ENCODE measurements at regions not wholly inside any gene's neighbourhood (a gene's known extent, or its start where the extent isn't known, plus 50 kb on each side); places are given as distances from the start of the nearest gene placed in this dataset.

- TF ChIP-seq, protein P1, sequence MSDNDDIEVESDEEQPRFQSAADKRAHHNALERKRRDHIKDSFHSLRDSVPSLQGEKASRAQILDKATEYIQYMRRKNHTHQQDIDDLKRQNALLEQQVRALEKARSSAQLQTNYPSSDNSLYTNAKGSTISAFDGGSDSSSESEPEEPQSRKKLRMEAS (IDR thresholded peaks at IDR 0.05; ENCODE audit: insufficient read depth, insufficient read length), result no peak
- TF ChIP-seq MYC (IDR thresholded peaks at IDR 0.05; ENCODE audit: low read depth, low read length), result no peak
- Histone ChIP-seq H3K9me1 (replicated peaks; ENCODE audit: control insufficient read depth, extremely low read depth, insufficient read depth, low read length) (no peaks in the 10 kb centered on the region), H3K27me3 (ENCODE audit: control insufficient read depth in 2 of 2, insufficient read depth in 2 of 2, low read length in 2 of 2) (no peaks in the 10 kb centered on the region), H3K9ac (replicated peaks; ENCODE audit: extremely low read depth, insufficient read depth, low read length) (no peak overlapping the region), H3K4me1 (ENCODE audit: control insufficient read depth, extremely low read depth, insufficient read depth, low read length) (no peaks in the 10 kb centered on the region), H3K36me3 (ENCODE audit: control insufficient read depth in 2 of 2, extremely low read depth in 1 of 2, insufficient read depth in 2 of 2, low read length in 2 of 2) (no peaks in the 10 kb centered on the region), H2AFZ (ENCODE audit: low read depth, low read length) (no peak overlapping the region), H3K9me3 (replicated peaks; ENCODE audit: control insufficient read depth, insufficient read depth, low read length) (no peaks in the 10 kb centered on the region), H4K20me1 (replicated peaks; ENCODE audit: control insufficient read depth, extremely low read depth, insufficient read depth, low read length) (no peaks in the 10 kb centered on the region), H3K27ac (ENCODE audit: insufficient read depth, low read depth, low read length) (no peak overlapping the region), H3K4me2 (ENCODE audit: insufficient read depth, low read length) (no peak overlapping the region), H3K79me2 (ENCODE audit: control insufficient read depth, insufficient read depth, low read length) (no peaks in the 10 kb centered on the region), H3K4me3 (replicated peaks in 1 of 3; ENCODE audit: insufficient read depth in 1 of 3, low read depth in 1 of 3, low read length in 3 of 3) (no peak overlapping the region)
- DNase-seq (ENCODE audit: low read depth, low spot score), result no peak
- no TSS peak for BruUV-seq (replicated peaks)
- dilution Hi-C loops (cut with MboI; ENCODE audit: extremely low pct_ligation_motif_present, low sequenced_read_pairs), result no loop called here
- POLR2A ChIA-PET, result no interaction called here
- CTCF ChIA-PET, result no interaction called here
- no peak for FAIRE-seq
- intact Hi-C loops (cut with micrococcal nuclease), result no loop called here
Observed at GRCh38 chr10:23557777-23558176, 118.9 kb downstream of the OTUD1 start.

GRCh38 chr10:23558361-23558799, 119.5 kb downstream of the OTUD1 start:
- Histone ChIP-seq H4K20me1 (replicated peaks; ENCODE audit: control insufficient read depth, extremely low read depth, insufficient read depth, low read length) (no peaks in the 10 kb centered on the region), H3K79me2 (ENCODE audit: control insufficient read depth, insufficient read depth, low read length) (no peaks in the 10 kb centered on the region), H3K4me1 (ENCODE audit: control insufficient read depth, extremely low read depth, insufficient read depth, low read length) (no peaks in the 10 kb centered on the region), H3K4me3 (replicated peaks in 1 of 3; ENCODE audit: insufficient read depth in 1 of 3, low read depth in 1 of 3, low read length in 3 of 3) (no peak overlapping the region), H3K27me3 (ENCODE audit: control insufficient read depth in 2 of 2, insufficient read depth in 2 of 2, low read length in 2 of 2) (no peaks in the 10 kb centered on the region), H3K9me3 (replicated peaks; ENCODE audit: control insufficient read depth, insufficient read depth, low read length) (no peaks in the 10 kb centered on the region), H3K9ac (replicated peaks; ENCODE audit: extremely low read depth, insufficient read depth, low read length) (no peak overlapping the region), H3K27ac (ENCODE audit: insufficient read depth, low read depth, low read length) (no peak overlapping the region), H3K9me1 (replicated peaks; ENCODE audit: control insufficient read depth, extremely low read depth, insufficient read depth, low read length) (no peaks in the 10 kb centered on the region), H2AFZ (ENCODE audit: low read depth, low read length) (no peak overlapping the region), H3K4me2 (ENCODE audit: insufficient read depth, low read length) (no peak overlapping the region), H3K36me3 (ENCODE audit: control insufficient read depth in 2 of 2, extremely low read depth in 1 of 2, insufficient read depth in 2 of 2, low read length in 2 of 2) (no peaks in the 10 kb centered on the region)
- FAIRE-seq (no peak), DNase-seq (ENCODE audit: low read depth, low spot score) (no peak)
- dilution Hi-C loops (cut with MboI; ENCODE audit: extremely low pct_ligation_motif_present, low sequenced_read_pairs) (no loop called here), intact Hi-C loops (cut with micrococcal nuclease) (no loop called here)
- CTCF ChIA-PET, result no interaction called here
- TF ChIP-seq POLR2A (IDR thresholded peaks at IDR 0.05; ENCODE audit: low read depth, low read length) (no peak), GATA2 (IDR thresholded peaks at IDR 0.05; ENCODE audit: insufficient read depth, insufficient read length, low read depth, low read length) (no peak), JUN (IDR thresholded peaks at IDR 0.05; ENCODE audit: borderline replicate concordance, insufficient read depth, insufficient read length, low read depth) (no peak), MYC (IDR thresholded peaks at IDR 0.05; ENCODE audit: low read depth, low read length) (no peak), POLR2AphosphoS5 (IDR thresholded peaks at IDR 0.05; ENCODE audit: insufficient read depth, low read depth, low read length) (no peak)
- TF ChIP-seq, protein P1 (IDR thresholded peaks at IDR 0.05; ENCODE audit: insufficient read depth, insufficient read length), result no peak
- TF ChIP-seq, protein P2, sequence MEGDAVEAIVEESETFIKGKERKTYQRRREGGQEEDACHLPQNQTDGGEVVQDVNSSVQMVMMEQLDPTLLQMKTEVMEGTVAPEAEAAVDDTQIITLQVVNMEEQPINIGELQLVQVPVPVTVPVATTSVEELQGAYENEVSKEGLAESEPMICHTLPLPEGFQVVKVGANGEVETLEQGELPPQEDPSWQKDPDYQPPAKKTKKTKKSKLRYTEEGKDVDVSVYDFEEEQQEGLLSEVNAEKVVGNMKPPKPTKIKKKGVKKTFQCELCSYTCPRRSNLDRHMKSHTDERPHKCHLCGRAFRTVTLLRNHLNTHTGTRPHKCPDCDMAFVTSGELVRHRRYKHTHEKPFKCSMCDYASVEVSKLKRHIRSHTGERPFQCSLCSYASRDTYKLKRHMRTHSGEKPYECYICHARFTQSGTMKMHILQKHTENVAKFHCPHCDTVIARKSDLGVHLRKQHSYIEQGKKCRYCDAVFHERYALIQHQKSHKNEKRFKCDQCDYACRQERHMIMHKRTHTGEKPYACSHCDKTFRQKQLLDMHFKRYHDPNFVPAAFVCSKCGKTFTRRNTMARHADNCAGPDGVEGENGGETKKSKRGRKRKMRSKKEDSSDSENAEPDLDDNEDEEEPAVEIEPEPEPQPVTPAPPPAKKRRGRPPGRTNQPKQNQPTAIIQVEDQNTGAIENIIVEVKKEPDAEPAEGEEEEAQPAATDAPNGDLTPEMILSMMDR (IDR thresholded peaks at IDR 0.05; ENCODE audit: extremely low read depth in 1 of 2, insufficient read depth in 1 of 2, low read depth in 1 of 2, low read length in 2 of 2), result no peak
- POLR2A ChIA-PET, result no interaction called here
- no TSS peak for BruUV-seq (replicated peaks)
